Neural cell (in vitro differentiated cells): ENCODE measurements at regions not wholly inside any gene's neighbourhood (a gene's known extent, or its start where the extent isn't known, plus 50 kb on each side); places are given as distances from the start of the nearest gene placed in this dataset.

Source experiments
- CTCF ChIP-seq: fragments of 450-650 bp; IDR thresholded peaks from 2 replicates; pipeline ENCODE4 v1.5.1; 2014; ENCODE audit warnings: antibody characterized with exemption, mild to moderate bottlenecking, moderate library complexity; ENCODE audit not compliant: poor library complexity, severe bottlenecking
- EP300 ChIP-seq: fragments of 450-650 bp; conservative IDR thresholded peaks from 2 replicates; pipeline ENCODE4 v1.6.1; 2014; ENCODE audit warnings: antibody characterized with exemption, mild to moderate bottlenecking, moderate library complexity; ENCODE audit not compliant: poor library complexity, severe bottlenecking
- EZH2 ChIP-seq: fragments of 200-600, 300-800 bp; shearing (Covaris generic), sonication (generic); IDR thresholded peaks from 2 replicates; pipeline ENCODE4 v1.6.1; 2014; ENCODE audit warnings: antibody characterized with exemption, low read length, borderline replicate concordance, mild to moderate bottlenecking; ENCODE audit not compliant: insufficient read depth, poor library complexity, severe bottlenecking
- MXI1 ChIP-seq: fragments of 450-650 bp; conservative IDR thresholded peaks from 2 replicates; pipeline ENCODE4 v1.6.1; 2014; ENCODE audit warnings: antibody characterized with exemption, mild to moderate bottlenecking; ENCODE audit not compliant: poor library complexity, severe bottlenecking
- POLR2AphosphoS5 ChIP-seq: IDR thresholded peaks from 2 replicates; pipeline ENCODE4 v1.6.1; 2012
- SMC3 ChIP-seq: fragments of 450-650 bp; conservative IDR thresholded peaks from 2 replicates; pipeline ENCODE4 v1.6.1; 2014; ENCODE audit warnings: antibody characterized with exemption, mild to moderate bottlenecking, moderate library complexity; ENCODE audit not compliant: poor library complexity
- TAF1 ChIP-seq: IDR thresholded peaks from 2 replicates; pipeline ENCODE4 v1.6.1; 2012; ENCODE audit warnings: low read depth

- TF ChIP-seq CTCF (no peak), EP300 (no peak), POLR2AphosphoS5 (no peak), SMC3 (no peak), TAF1 (no peak), EZH2 (no peak), MXI1 (no peak)
These were observed 1133.3 kb downstream of the SORCS3 start for GRCh38 chr10:105774351-105774750.
